ENCODE measurements at regions not wholly inside any gene's neighbourhood (a gene's known extent, or its start where the extent isn't known, plus 50 kb on each side); places are given as distances from the start of the nearest gene placed in this dataset.

- TF ChIP-seq EZH2 (IDR thresholded peaks at IDR 0.05; ENCODE audit: insufficient read depth, poor library complexity, severe bottlenecking) (no peak), EZH2phosphoT487 (IDR thresholded peaks at IDR 0.05; ENCODE audit: insufficient read depth, low read depth) (no peak)
Observed at GRCh38 chr14:98074111-98074510, 1197.9 kb downstream of the BCL11B start.

Measured in GM23248 (cell line).